H9 (cell line): ENCODE measurements at regions not wholly inside any gene's neighbourhood (a gene's known extent, or its start where the extent isn't known, plus 50 kb on each side); places are given as distances from the start of the nearest gene placed in this dataset.
A peak's percentile ranks its signal among the peaks of the same experiment; 100 is the strongest.

Experiments
- DNase-seq: peaks from one replicate; pipeline ENCODE4 v3.0.0-alpha.2; 2017
- H2AFZ ChIP-seq: one replicate; pipeline ENCODE4 v1.6.1; 2013; ENCODE audit warnings: mild to moderate bottlenecking, low read length, control low read depth, moderate library complexity
- H2AK5ac ChIP-seq: 2 replicates; pipeline ENCODE4 v1.6.1; 2013; ENCODE audit warnings: low read length, control low read depth, mixed read lengths; ENCODE audit not compliant: insufficient read length
- H2BK120ac ChIP-seq: one replicate; pipeline ENCODE4 v1.6.1; 2013; ENCODE audit warnings: low read depth, mild to moderate bottlenecking, low read length, control low read depth, inconsistent platforms; ENCODE audit not compliant: poor library complexity, severe bottlenecking
- H2BK12ac ChIP-seq: 2 replicates; pipeline ENCODE4 v1.6.1; 2013; ENCODE audit warnings: low read length, control low read depth, mixed read lengths, low read depth; ENCODE audit not compliant: insufficient read length
- H2BK15ac ChIP-seq: 2 replicates; pipeline ENCODE4 v1.6.1; 2013; ENCODE audit warnings: low read depth, low read length, control low read depth
- H2BK20ac ChIP-seq: one replicate; pipeline ENCODE4 v1.6.1; 2013; ENCODE audit warnings: low read depth, mild to moderate bottlenecking, low read length, control low read depth, inconsistent platforms; ENCODE audit not compliant: poor library complexity, severe bottlenecking
- H2BK5ac ChIP-seq: 2 replicates; pipeline ENCODE4 v1.6.1; 2013; ENCODE audit warnings: low read length, control low read depth, mixed read lengths; ENCODE audit not compliant: insufficient read length
- H3K14ac ChIP-seq: 2 replicates; pipeline ENCODE4 v1.6.1; 2013; ENCODE audit warnings: low read length, control low read depth; ENCODE audit not compliant: insufficient read depth
- H3K18ac ChIP-seq: 2 replicates; pipeline ENCODE4 v1.6.1; 2013; ENCODE audit warnings: low read depth, mild to moderate bottlenecking, mixed read lengths, low read length, control low read depth; ENCODE audit not compliant: insufficient read length
- H3K23ac ChIP-seq: 2 replicates; pipeline ENCODE4 v1.6.1; 2013; ENCODE audit warnings: low read length, control low read depth, mixed read lengths, low read depth; ENCODE audit not compliant: insufficient read length
- H3K23me2 ChIP-seq: 2 replicates; pipeline ENCODE4 v1.6.1; 2013; ENCODE audit warnings: low read depth, mild to moderate bottlenecking, mixed read lengths, low read length, control low read depth; ENCODE audit not compliant: insufficient read length, poor library complexity, severe bottlenecking
- H3K27ac ChIP-seq: 2 replicates; pipeline ENCODE4 v1.5.1; 2013; ENCODE audit warnings: low read length, control low read depth, mixed read lengths, low read depth; ENCODE audit not compliant: insufficient read length
- H3K27me3 ChIP-seq: 2 replicates; pipeline ENCODE4 v1.6.1; 2013; ENCODE audit warnings: low read length, control low read depth, inconsistent platforms; ENCODE audit not compliant: insufficient read depth
- H3K4ac ChIP-seq: 2 replicates; pipeline ENCODE4 v1.6.1; 2013; ENCODE audit warnings: low read depth, mild to moderate bottlenecking, control low read depth, inconsistent platforms, low read length, moderate library complexity
- H3K4me1 ChIP-seq: 2 replicates; pipeline ENCODE4 v1.6.1; 2013; ENCODE audit warnings: low read length, control low read depth, inconsistent platforms; ENCODE audit not compliant: insufficient read depth
- H3K4me2 ChIP-seq: 2 replicates; pipeline ENCODE4 v1.6.1; 2013; ENCODE audit warnings: low read length, control low read depth, mixed read lengths; ENCODE audit not compliant: insufficient read length, insufficient read depth
- H3K56ac ChIP-seq: 2 replicates; pipeline ENCODE4 v1.6.1; 2013; ENCODE audit warnings: low read depth, mild to moderate bottlenecking, mixed read lengths, low read length, control low read depth; ENCODE audit not compliant: insufficient read length
- H3K79me1 ChIP-seq: 2 replicates; pipeline ENCODE4 v1.6.1; 2013; ENCODE audit warnings: low read depth, mild to moderate bottlenecking, moderate library complexity, low read length, control low read depth, inconsistent platforms; ENCODE audit not compliant: insufficient read depth, poor library complexity, severe bottlenecking
- H3K79me2 ChIP-seq: 2 replicates; pipeline ENCODE4 v1.6.1; 2013; ENCODE audit warnings: low read length, control low read depth, inconsistent platforms; ENCODE audit not compliant: insufficient read depth
- H3K9ac ChIP-seq: 2 replicates; pipeline ENCODE4 v1.6.1; 2013; ENCODE audit warnings: low read length, control low read depth, mixed read lengths; ENCODE audit not compliant: insufficient read length; ENCODE audit errors: extremely low read depth
- H3K9me3 ChIP-seq: one replicate; pipeline ENCODE4 v1.6.1; 2013; ENCODE audit warnings: low read depth, low read length, inconsistent platforms; ENCODE audit not compliant: control insufficient read depth
- H3T11ph ChIP-seq: one replicate; pipeline ENCODE4 v1.6.1; 2013; ENCODE audit warnings: mild to moderate bottlenecking, low read length, control low read depth, inconsistent platforms
- H4K20me1 ChIP-seq: one replicate; pipeline ENCODE4 v1.6.1; 2013; ENCODE audit not compliant: control insufficient read depth, insufficient read length, insufficient read depth
- H4K5ac ChIP-seq: 2 replicates; pipeline ENCODE4 v1.6.1; 2013; ENCODE audit warnings: low read depth, mild to moderate bottlenecking, mixed read lengths, low read length, control low read depth; ENCODE audit not compliant: insufficient read length
- H4K8ac ChIP-seq: replicated peaks from 2 replicates; pipeline ENCODE4 v1.6.1; 2013; ENCODE audit warnings: low read length, control low read depth, mixed read lengths, low read depth; ENCODE audit not compliant: insufficient read length
- H4K91ac ChIP-seq: 2 replicates; pipeline ENCODE4 v1.6.1; 2013; ENCODE audit warnings: low read depth, mild to moderate bottlenecking, moderate library complexity, mixed read lengths, low read length, control low read depth; ENCODE audit not compliant: insufficient read length
- H3K27ac Mint-ChIP-seq, 3 experiments: 2 replicates in 2 of 3; 3 replicates in 1 of 3; pipeline ENCODE4 v1.8.0; 2020 to 2021; ENCODE audit warnings: mixed read lengths in 3 of 3, mild to moderate bottlenecking in 1 of 3, moderate library complexity in 1 of 3
- H3K27me3 Mint-ChIP-seq: 2 replicates; pipeline ENCODE4 v1.8.0; 2021; ENCODE audit warnings: low read depth, mild to moderate bottlenecking, moderate library complexity, mixed read lengths
- H3K36me3 Mint-ChIP-seq, 3 experiments: 2 replicates in 2 of 3; 3 replicates in 1 of 3; pipeline ENCODE4 v1.8.0; 2020 to 2021; ENCODE audit warnings: low read depth in 3 of 3, mixed read lengths in 3 of 3; ENCODE audit not compliant: insufficient read depth in 1 of 3
- H3K4me1 Mint-ChIP-seq, 2 experiments: 2 replicates each; pipeline ENCODE4 v1.8.0; 2020; ENCODE audit warnings: mixed read lengths in 2 of 2
- H3K4me3 Mint-ChIP-seq, 2 experiments: 2 replicates in 1 of 2; 3 replicates in 1 of 2; pipeline ENCODE4 v1.8.0; 2020 to 2021; ENCODE audit warnings: mild to moderate bottlenecking in 2 of 2, mixed read lengths in 2 of 2, moderate library complexity in 1 of 2
- H3K9me3 Mint-ChIP-seq, 2 experiments: 2 replicates in 1 of 2; 3 replicates in 1 of 2; pipeline ENCODE4 v1.8.0; 2020; ENCODE audit warnings: mild to moderate bottlenecking in 2 of 2, mixed read lengths in 2 of 2, moderate library complexity in 1 of 2
- WGBS: extraction: QIAGEN DNeasy Blood & Tissue Kit; methylation state at CpG from one replicate; pipeline ENCODE4 v1.1.7; 2013; ENCODE audit warnings: missing lambda C conversion rate, low lambda C conversion rate, mixed read lengths; ENCODE audit not compliant: insufficient read length; ENCODE audit errors: extremely low coverage; 5-methylcytosine and 5-hydroxymethylcytosine counted together
- TF ChIP-seq, protein P1 (sequence below): fragments of 200-600 bp; sonication (generic); conservative IDR thresholded peaks from 3 replicates; pipeline ENCODE4 v1.8.0; 2021; ENCODE audit warnings: antibody characterized with exemption, mild to moderate bottlenecking

DNA sequence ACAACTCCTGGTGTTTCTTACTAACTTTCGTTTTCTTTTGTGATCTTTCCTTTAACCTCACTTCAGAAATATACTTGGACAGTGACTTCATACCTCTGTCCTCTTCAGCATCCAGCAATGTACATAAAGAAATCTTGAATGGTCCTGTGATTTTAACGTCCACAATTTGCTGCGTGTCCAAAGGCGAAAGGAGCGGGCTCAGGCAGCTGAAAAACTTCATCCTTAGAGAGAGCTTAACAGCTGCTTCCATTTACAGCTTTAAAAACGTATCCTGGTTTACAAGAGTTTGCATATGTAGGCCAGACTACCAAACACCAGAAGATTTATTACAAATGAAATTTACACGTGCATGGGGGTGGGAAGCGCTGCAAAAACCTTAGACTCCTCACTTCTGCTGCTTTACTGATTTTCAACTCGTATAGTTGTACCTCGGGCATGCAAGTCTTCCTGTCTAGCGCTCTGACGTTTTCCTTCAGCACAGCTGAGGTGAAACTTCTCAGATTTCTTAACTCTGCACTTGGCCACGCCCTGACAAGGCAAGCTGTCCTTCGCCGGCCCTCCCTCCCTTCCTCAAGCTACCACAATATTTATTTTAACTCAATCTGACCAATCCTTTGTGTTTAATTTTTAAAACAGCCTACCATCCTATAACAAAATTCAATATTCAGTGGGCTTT lies 406.4 kb downstream of the FAM47A start:
- Histone ChIP-seq H2BK5ac (no peak overlapping the region), H4K5ac (no peak overlapping the region), H3K56ac (no peak overlapping the region), H3K4me1 (no peaks in the 10 kb centered on the region), H3K9ac (no peak overlapping the region), H2AFZ (no peak overlapping the region), H3K79me2 (no peaks in the 10 kb centered on the region), H3K4me2 (peak overlapping the region; percentile 70), H3K4ac (no peak overlapping the region), H2BK20ac (no peak overlapping the region), H4K91ac (no peak overlapping the region), H3T11ph (no peak overlapping the region), H2BK120ac (no peak overlapping the region), H3K79me1 (no peaks in the 10 kb centered on the region), H3K9me3 (no peaks in the 10 kb centered on the region), H4K8ac (no peak overlapping the region), H3K23me2 (peaks cover 3% of the 10 kb centered on the region), H3K23ac (no peak overlapping the region), H4K20me1 (no peaks in the 10 kb centered on the region), H2BK15ac (no peak overlapping the region), H2AK5ac (no peak overlapping the region), H3K27me3 (peaks cover 2% of the 10 kb centered on the region; the same call in 1 of the 2 replicates), H3K18ac (no peak overlapping the region), H2BK12ac (no peak overlapping the region), H3K14ac (no peak overlapping the region), H3K27ac (no peak overlapping the region)
- DNase-seq, result peak; percentile 71
- TF ChIP-seq, protein P1, sequence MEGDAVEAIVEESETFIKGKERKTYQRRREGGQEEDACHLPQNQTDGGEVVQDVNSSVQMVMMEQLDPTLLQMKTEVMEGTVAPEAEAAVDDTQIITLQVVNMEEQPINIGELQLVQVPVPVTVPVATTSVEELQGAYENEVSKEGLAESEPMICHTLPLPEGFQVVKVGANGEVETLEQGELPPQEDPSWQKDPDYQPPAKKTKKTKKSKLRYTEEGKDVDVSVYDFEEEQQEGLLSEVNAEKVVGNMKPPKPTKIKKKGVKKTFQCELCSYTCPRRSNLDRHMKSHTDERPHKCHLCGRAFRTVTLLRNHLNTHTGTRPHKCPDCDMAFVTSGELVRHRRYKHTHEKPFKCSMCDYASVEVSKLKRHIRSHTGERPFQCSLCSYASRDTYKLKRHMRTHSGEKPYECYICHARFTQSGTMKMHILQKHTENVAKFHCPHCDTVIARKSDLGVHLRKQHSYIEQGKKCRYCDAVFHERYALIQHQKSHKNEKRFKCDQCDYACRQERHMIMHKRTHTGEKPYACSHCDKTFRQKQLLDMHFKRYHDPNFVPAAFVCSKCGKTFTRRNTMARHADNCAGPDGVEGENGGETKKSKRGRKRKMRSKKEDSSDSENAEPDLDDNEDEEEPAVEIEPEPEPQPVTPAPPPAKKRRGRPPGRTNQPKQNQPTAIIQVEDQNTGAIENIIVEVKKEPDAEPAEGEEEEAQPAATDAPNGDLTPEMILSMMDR, result no peak
- Mint-ChIP-seq H3K9me3 (peaks cover 0 to 32% of the 10 kb centered on the region in 2 experiments; a peak in 3 of 5 replicates), H3K27me3 (peaks cover 32% of the 10 kb centered on the region), H3K36me3 (no peaks in the 10 kb centered on the region), H3K4me3 (peak overlapping the region; percentile 79 to 80), H3K27ac (no peak overlapping the region; a peak in 1 of 7 replicates), H3K4me1 (peaks cover 6 to 10% of the 10 kb centered on the region in 2 experiments)
- no CpG with 5 or more reads among the region's 15 CpGs for WGBS
